MM.1S (cell line): ENCODE measurements at regions not wholly inside any gene's neighbourhood (a gene's known extent, or its start where the extent isn't known, plus 50 kb on each side); places are given as distances from the start of the nearest gene placed in this dataset.

Experiments used
- EZH2 ChIP-seq: fragments of 300-600 bp; sonication (generic); optimal IDR thresholded peaks from 2 replicates; pipeline ENCODE3; 2017; ENCODE audit warnings: low read depth, mild to moderate bottlenecking, antibody characterized with exemption, low read length, mixed read lengths
- EZH2phosphoT487 ChIP-seq: fragments of 300-600 bp; sonication (generic); IDR thresholded peaks from 2 replicates; pipeline ENCODE4 v1.6.1; 2018; ENCODE audit warnings: antibody characterized with exemption, low read length
- TF ChIP-seq, protein P1 (sequence below): fragments of 300-600 bp; sonication (generic); IDR thresholded peaks from 2 replicates; pipeline ENCODE4 v1.5.1; 2016; ENCODE audit warnings: antibody characterized with exemption, low read length, mixed read lengths

DNA sequence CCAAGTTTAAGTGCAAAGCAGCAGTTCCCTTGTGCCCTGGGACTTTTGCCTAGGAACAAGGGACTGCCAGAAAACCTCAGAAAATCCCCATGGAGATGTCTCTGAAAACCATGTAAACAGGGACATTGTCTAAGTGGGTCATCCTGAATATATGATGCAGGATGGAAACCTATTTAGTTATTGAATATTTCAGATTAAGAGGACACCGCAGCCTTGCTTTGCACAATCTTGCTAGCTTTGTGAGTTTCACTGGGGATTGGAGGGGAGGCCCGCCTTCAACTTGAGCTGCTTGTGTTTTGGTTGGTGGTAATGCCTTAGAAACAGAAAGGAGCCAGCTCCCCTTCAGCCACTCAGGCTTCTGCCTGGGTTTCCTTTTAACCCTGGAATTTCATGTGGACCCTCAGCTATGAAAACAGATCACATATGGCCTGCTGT lies 112.8 kb downstream of the C9orf152 start:
- TF ChIP-seq, protein P1, sequence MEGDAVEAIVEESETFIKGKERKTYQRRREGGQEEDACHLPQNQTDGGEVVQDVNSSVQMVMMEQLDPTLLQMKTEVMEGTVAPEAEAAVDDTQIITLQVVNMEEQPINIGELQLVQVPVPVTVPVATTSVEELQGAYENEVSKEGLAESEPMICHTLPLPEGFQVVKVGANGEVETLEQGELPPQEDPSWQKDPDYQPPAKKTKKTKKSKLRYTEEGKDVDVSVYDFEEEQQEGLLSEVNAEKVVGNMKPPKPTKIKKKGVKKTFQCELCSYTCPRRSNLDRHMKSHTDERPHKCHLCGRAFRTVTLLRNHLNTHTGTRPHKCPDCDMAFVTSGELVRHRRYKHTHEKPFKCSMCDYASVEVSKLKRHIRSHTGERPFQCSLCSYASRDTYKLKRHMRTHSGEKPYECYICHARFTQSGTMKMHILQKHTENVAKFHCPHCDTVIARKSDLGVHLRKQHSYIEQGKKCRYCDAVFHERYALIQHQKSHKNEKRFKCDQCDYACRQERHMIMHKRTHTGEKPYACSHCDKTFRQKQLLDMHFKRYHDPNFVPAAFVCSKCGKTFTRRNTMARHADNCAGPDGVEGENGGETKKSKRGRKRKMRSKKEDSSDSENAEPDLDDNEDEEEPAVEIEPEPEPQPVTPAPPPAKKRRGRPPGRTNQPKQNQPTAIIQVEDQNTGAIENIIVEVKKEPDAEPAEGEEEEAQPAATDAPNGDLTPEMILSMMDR, result no peak
- TF ChIP-seq EZH2 (no peak), EZH2phosphoT487 (no peak)
